ENCODE measurements at regions not wholly inside any gene's neighbourhood (a gene's known extent, or its start where the extent isn't known, plus 50 kb on each side); places are given as distances from the start of the nearest gene placed in this dataset.
A peak's percentile ranks its signal among the peaks of the same experiment; 100 is the strongest.

- DNase-seq = no peak
Observed at GRCh38 chr22:18731075-18731666, 119.5 kb upstream of the RIMBP3 start.

- DNase-seq = peak; percentile 37 to 88 (median 62)
Observed at GRCh38 chr22:18730410-18730809, 118.7 kb upstream of the RIMBP3 start.
